Upper lobe of left lung (tissue), 6 donors: ENCODE measurements at regions not wholly inside any gene's neighbourhood (a gene's known extent, or its start where the extent isn't known, plus 50 kb on each side); places are given as distances from the start of the nearest gene placed in this dataset.

Experiments
- ATAC-seq, 2 donors: fragments of 200-7000 bp; cut with Tn5 transposase; one replicate each; pipeline ENCODE4 v1.9.1; 2022; ENCODE audit warnings: mild to moderate bottlenecking in 2 of 2, moderate library complexity in 2 of 2; ENCODE audit not compliant: low FRiP score in 2 of 2
- DNase-seq, 2 donors: peaks; one replicate each; pipeline ENCODE4 v3.0.0-alpha.2; 2019 to 2020
- H3K27ac ChIP-seq, 4 donors: fragments of 200-600 bp; sonication (generic); one replicate each; pipeline ENCODE4 v1.5.1; 2016 to 2019
- H3K27me3 ChIP-seq, 4 donors: fragments of 200-600 bp; sonication (generic); one replicate each; pipeline ENCODE4 v1.5.1; 2017 to 2019
- H3K36me3 ChIP-seq, 4 donors: fragments of 200-600 bp; sonication (generic); one replicate each; pipeline ENCODE4 v1.5.1; 2016 to 2019
- H3K4me1 ChIP-seq, 4 donors: fragments of 200-600 bp; sonication (generic); one replicate each; pipeline ENCODE4 v1.5.1; 2018 to 2019
- H3K4me3 ChIP-seq, 4 donors: fragments of 200-600 bp; sonication (generic); one replicate each; pipeline ENCODE4 v1.5.1; 2017 to 2019; ENCODE audit warnings: mild to moderate bottlenecking in 2 of 4, moderate library complexity in 1 of 4
- H3K9me3 ChIP-seq, 4 donors: fragments of 200-600 bp; sonication (generic); one replicate each; pipeline ENCODE4 v1.5.1; 2018 to 2019
- EP300 ChIP-seq, 4 donors: sonication (generic); formaldehyde crosslinking; IDR thresholded peaks; one replicate each; pipeline ENCODE4 v1.5.1; 2017; ENCODE audit warnings: antibody characterized with exemption in 4 of 4, control low read depth in 2 of 4
- POLR2A ChIP-seq, 4 donors: fragments of 450-650 bp; IDR thresholded peaks; one replicate each; pipeline ENCODE4 v1.5.1; 2016 to 2017; ENCODE audit warnings: antibody characterized with exemption in 4 of 4, mild to moderate bottlenecking in 2 of 4
- POLR2AphosphoS5 ChIP-seq, 2 donors: sonication (generic); formaldehyde crosslinking; IDR thresholded peaks; one replicate each; pipeline ENCODE4 v1.5.1; 2017; ENCODE audit warnings: antibody characterized with exemption in 2 of 2
- WGBS, 2 donors: methylation state at CpG; one replicate each; pipeline ENCODE4 v1.1.5; 2017 to 2018; 5-methylcytosine and 5-hydroxymethylcytosine counted together
- TF ChIP-seq, protein P1 (sequence below), 6 experiments: fragments of 450-650 bp in 4 of 6; fragments of 200-600 bp in 2 of 6; sonication (generic) in 2 of 6; IDR thresholded peaks; one replicate each; pipeline ENCODE4 v1.5.1; 2016 to 2019; ENCODE audit warnings: antibody characterized with exemption in 6 of 6
- donor health status: DM: no; HTN: no; CAD: no; lungs with moderate emphysema.
- donor health status: DM: no; HTN: yes; CAD: no; lungs with severe emphysema.

DNA sequence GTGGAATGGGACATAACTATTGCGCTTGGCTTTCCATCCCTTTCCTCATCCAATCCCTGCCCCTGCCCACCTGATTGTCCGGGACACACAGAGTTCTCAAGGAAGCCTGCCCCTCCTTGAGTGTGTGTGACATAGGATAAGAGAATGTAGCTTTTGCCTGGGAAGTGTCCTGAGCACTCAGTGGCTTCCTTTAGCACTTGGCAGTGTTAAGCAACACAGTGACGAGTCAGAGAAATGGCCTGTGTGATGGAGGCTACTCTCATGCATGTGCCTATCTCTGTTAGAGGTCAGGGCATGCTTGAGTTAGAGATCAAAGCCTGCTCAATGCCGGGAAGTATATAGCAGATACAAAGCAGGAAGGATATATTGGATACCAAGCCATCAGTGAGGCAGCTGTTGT is 289.5 kb downstream of the SIPA1L2 start:
- 79% methylated on average over 4 of the region's 4 CpGs for WGBS, 2 donors
- no peaks in the 10 kb centered on the region for H3K27me3 ChIP-seq
- H3K4me3 ChIP-seq = no peak overlapping the region
- ATAC-seq (no peak), DNase-seq (no peak)
- H3K9me3 ChIP-seq = no peaks in the 10 kb centered on the region
- TF ChIP-seq POLR2AphosphoS5 (IDR thresholded peaks at IDR 0.05) = no peak
- TF ChIP-seq POLR2A (IDR thresholded peaks at IDR 0.05) = no peak
- no peak for TF ChIP-seq EP300 (IDR thresholded peaks at IDR 0.05)
- TF ChIP-seq, protein P1, sequence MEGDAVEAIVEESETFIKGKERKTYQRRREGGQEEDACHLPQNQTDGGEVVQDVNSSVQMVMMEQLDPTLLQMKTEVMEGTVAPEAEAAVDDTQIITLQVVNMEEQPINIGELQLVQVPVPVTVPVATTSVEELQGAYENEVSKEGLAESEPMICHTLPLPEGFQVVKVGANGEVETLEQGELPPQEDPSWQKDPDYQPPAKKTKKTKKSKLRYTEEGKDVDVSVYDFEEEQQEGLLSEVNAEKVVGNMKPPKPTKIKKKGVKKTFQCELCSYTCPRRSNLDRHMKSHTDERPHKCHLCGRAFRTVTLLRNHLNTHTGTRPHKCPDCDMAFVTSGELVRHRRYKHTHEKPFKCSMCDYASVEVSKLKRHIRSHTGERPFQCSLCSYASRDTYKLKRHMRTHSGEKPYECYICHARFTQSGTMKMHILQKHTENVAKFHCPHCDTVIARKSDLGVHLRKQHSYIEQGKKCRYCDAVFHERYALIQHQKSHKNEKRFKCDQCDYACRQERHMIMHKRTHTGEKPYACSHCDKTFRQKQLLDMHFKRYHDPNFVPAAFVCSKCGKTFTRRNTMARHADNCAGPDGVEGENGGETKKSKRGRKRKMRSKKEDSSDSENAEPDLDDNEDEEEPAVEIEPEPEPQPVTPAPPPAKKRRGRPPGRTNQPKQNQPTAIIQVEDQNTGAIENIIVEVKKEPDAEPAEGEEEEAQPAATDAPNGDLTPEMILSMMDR (IDR thresholded peaks at IDR 0.05) = no peak
- no peak overlapping the region for H3K27ac ChIP-seq
- no peaks in the 10 kb centered on the region for H3K4me1 ChIP-seq
- H3K36me3 ChIP-seq = no peaks in the 10 kb centered on the region

DNA sequence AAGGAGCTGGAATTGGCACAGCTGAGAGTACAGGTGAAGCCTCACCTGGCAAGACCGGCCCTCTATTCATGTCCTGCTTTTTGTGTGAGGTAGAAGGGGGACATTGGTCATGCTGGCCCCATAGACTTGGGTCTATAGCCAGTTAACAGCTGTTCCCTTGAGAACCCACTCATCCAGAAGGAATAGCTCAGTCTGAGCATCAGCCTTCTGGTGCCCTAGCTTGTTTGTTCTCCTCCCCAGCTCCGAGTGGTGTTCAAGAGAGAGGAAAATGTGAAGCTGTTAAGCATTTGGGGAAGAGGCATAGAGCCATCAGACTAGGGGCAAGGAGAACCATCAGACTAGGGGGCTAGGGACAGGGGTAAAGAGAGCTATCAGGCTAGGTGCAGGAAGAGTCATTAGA is 290.9 kb downstream of the SIPA1L2 start:
- H3K9me3 ChIP-seq = no peaks in the 10 kb centered on the region
- 27 to 38% methylated on average over 1 to 2 of the region's 2 CpGs for WGBS, 2 donors
- no peaks in the 10 kb centered on the region for H3K36me3 ChIP-seq
- no peak for DNase-seq
- no peaks in the 10 kb centered on the region for H3K4me1 ChIP-seq
- no peak overlapping the region for H3K27ac ChIP-seq
- H3K4me3 ChIP-seq = no peak overlapping the region
- ATAC-seq = no peak
- no peaks in the 10 kb centered on the region for H3K27me3 ChIP-seq
- TF ChIP-seq EP300 (IDR thresholded peaks at IDR 0.05) = no peak
- TF ChIP-seq POLR2A (IDR thresholded peaks at IDR 0.05) = no peak
- no peak for TF ChIP-seq POLR2AphosphoS5 (IDR thresholded peaks at IDR 0.05)
- TF ChIP-seq, protein P1 (IDR thresholded peaks at IDR 0.05) = no peak

DNA sequence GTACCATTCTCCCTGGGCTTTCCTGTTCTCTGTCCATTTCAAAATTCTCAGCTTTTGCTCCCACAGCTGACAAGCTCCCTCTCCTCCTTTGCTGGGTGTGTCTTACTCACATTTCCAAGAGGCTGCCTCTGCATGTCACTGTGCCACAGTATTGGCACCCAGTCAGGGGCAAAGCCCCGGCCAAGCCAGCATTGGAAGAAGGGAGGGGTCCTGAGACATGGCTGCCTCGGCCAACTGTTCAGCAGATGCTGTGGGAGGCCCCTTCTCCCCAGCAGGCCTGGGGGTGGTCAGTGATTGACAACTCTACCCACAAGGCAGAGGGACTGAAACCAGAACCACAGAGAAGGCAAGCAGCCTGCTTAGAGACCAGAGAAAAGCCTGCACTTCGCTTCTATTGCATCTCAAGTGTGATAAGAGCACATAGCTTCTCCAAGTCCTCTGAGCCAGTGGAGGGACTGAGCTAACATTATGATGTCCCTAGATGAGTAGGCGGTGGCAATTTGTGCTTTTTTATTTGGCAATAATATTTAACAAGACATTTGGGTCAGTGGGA is 294.1 kb downstream of the SIPA1L2 start:
- DNase-seq = no peak
- Histone ChIP-seq H3K4me1 (no peaks in the 10 kb centered on the region), H3K36me3 (no peaks in the 10 kb centered on the region), H3K9me3 (no peaks in the 10 kb centered on the region), H3K27me3 (no peaks in the 10 kb centered on the region), H3K27ac (no peak overlapping the region), H3K4me3 (no peak overlapping the region)
- 77 to 96% methylated on average over 4 of the region's 4 CpGs for WGBS, 2 donors
- ATAC-seq = no peak
- no peak for TF ChIP-seq POLR2AphosphoS5 (IDR thresholded peaks at IDR 0.05)
- no peak for TF ChIP-seq EP300 (IDR thresholded peaks at IDR 0.05)
- TF ChIP-seq, protein P1 (IDR thresholded peaks at IDR 0.05) = no peak
- TF ChIP-seq POLR2A (IDR thresholded peaks at IDR 0.05) = no peak

DNA sequence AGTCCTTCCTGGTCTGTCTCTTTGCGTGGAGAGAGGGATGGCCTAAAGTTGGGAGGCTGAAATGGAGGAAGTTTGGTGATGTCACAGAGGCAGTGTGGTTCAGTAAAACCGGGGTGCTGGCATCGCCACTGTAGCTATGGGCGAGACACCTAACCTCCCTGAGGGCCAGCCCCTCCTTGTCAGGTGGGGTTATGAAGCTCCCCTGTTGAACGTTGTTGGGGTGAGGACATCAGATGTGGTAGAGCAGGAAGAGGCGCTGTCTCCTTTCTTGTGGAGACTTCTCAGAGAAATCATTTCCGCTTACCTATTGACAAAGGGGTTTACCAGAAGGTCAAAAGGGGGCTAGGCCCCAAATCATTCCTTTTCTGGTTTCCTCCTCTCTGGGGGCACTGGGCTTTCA is 294.7 kb downstream of the SIPA1L2 start:
- DNase-seq (no peak), ATAC-seq (no peak)
- Histone ChIP-seq H3K4me3 (no peak overlapping the region), H3K4me1 (no peaks in the 10 kb centered on the region), H3K36me3 (no peaks in the 10 kb centered on the region), H3K27me3 (no peaks in the 10 kb centered on the region), H3K27ac (no peak overlapping the region), H3K9me3 (no peaks in the 10 kb centered on the region)
- no peak for TF ChIP-seq POLR2AphosphoS5 (IDR thresholded peaks at IDR 0.05)
- TF ChIP-seq POLR2A (IDR thresholded peaks at IDR 0.05) = no peak
- no peak for TF ChIP-seq EP300 (IDR thresholded peaks at IDR 0.05)
- TF ChIP-seq, protein P1 (IDR thresholded peaks at IDR 0.05) = no peak
- WGBS, 2 donors = 88 to 95% methylated on average over 7 of the region's 7 CpGs

DNA sequence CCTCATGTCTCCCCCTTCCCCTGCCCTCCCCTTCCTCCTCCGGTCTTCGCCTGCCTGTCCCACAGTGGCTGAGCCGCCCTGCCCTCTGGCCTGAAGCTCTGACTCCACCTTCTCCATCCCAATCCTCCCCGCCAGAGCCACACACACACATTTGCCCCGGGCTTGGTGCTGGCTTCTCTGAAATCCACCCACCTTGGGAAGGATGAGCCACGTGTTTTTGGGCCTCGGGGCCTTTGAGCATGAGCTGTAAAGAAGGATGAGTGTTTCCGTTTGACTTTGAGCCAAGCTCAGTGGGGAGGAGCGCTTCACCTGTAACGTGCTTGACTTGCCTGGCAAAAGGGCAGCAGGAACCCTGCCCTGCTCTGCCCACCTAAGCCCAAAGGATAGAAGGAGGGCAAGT is 295.1 kb downstream of the SIPA1L2 start:
- 89 to 96% methylated on average over 10 of the region's 10 CpGs for WGBS, 2 donors
- H3K36me3 ChIP-seq = no peaks in the 10 kb centered on the region
- DNase-seq = no peak
- TF ChIP-seq POLR2A (IDR thresholded peaks at IDR 0.05) = no peak
- no peak for TF ChIP-seq POLR2AphosphoS5 (IDR thresholded peaks at IDR 0.05)
- TF ChIP-seq, protein P1 (IDR thresholded peaks at IDR 0.05) = no peak
- TF ChIP-seq EP300 (IDR thresholded peaks at IDR 0.05) = no peak
- H3K4me3 ChIP-seq = no peak overlapping the region
- no peaks in the 10 kb centered on the region for H3K4me1 ChIP-seq
- no peak overlapping the region for H3K27ac ChIP-seq
- no peak for ATAC-seq
- H3K9me3 ChIP-seq = no peaks in the 10 kb centered on the region
- H3K27me3 ChIP-seq = no peaks in the 10 kb centered on the region
